C1 segment of cervical spinal cord (tissue), 14 donors: ENCODE measurements at regions not wholly inside any gene's neighbourhood (a gene's known extent, or its start where the extent isn't known, plus 50 kb on each side); places are given as distances from the start of the nearest gene placed in this dataset.

Source experiments
- DNase-seq, 14 donors: peaks; one replicate each; lab custom pipeline; 2025; lab: John Stamatoyannopoulos, UW

- DNase-seq, result no peak
These were observed 89.0 kb upstream of the KIAA1217 start for GRCh38 chr10:24119896-24120295.

GRCh38 chr10:24120646-24121045 lies 88.3 kb upstream of the KIAA1217 start:
- no peak for DNase-seq

- no peak for DNase-seq
These were observed 81.4 kb upstream of the KIAA1217 start for GRCh38 chr10:24127516-24127915.

- no peak for DNase-seq
These were observed 80.7 kb upstream of the KIAA1217 start for GRCh38 chr10:24128066-24128730.

GRCh38 chr10:24132741-24133140 lies 76.2 kb upstream of the KIAA1217 start:
- DNase-seq, result no peak

- DNase-seq, result no peak
These were observed 75.1 kb upstream of the KIAA1217 start for GRCh38 chr10:24133835-24134234.

- DNase-seq, result no peak
These were observed 72.9 kb upstream of the KIAA1217 start for GRCh38 chr10:24136070-24136469.

GRCh38 chr10:24147321-24147720 lies 61.6 kb upstream of the KIAA1217 start:
- no peak for DNase-seq

- no peak for DNase-seq
These were observed 59.3 kb upstream of the KIAA1217 start for GRCh38 chr10:24149640-24150039.

GRCh38 chr10:24150853-24151252 lies 58.1 kb upstream of the KIAA1217 start:
- DNase-seq, result no peak

- no peak for DNase-seq
These were observed 56.7 kb upstream of the KIAA1217 start for GRCh38 chr10:24152270-24152669.

- no peak for DNase-seq
These were observed 55.9 kb upstream of the KIAA1217 start for GRCh38 chr10:24153031-24153430.

GRCh38 chr10:24153537-24153936 lies 55.4 kb upstream of the KIAA1217 start:
- no peak for DNase-seq

GRCh38 chr10:24156686-24157085 lies 52.3 kb upstream of the KIAA1217 start:
- DNase-seq, result no peak

- no peak for DNase-seq
These were observed 51.4 kb upstream of the KIAA1217 start for GRCh38 chr10:24157567-24157966.
